Upper lobe of left lung (tissue), 4 donors: ENCODE measurements at regions not wholly inside any gene's neighbourhood (a gene's known extent, or its start where the extent isn't known, plus 50 kb on each side); places are given as distances from the start of the nearest gene placed in this dataset.

Experiments
- POLR2A ChIP-seq, 4 donors: fragments of 450-650 bp; IDR thresholded peaks; one replicate each; pipeline ENCODE4 v1.5.1; 2016 to 2017; ENCODE audit warnings: antibody characterized with exemption in 4 of 4, mild to moderate bottlenecking in 2 of 4
- POLR2AphosphoS5 ChIP-seq, 2 donors: sonication (generic); formaldehyde crosslinking; IDR thresholded peaks; one replicate each; pipeline ENCODE4 v1.5.1; 2017; ENCODE audit warnings: antibody characterized with exemption in 2 of 2
- TF ChIP-seq, protein P1 (sequence below), 6 experiments: fragments of 450-650 bp in 4 of 6; fragments of 200-600 bp in 2 of 6; sonication (generic) in 2 of 6; IDR thresholded peaks; one replicate each; pipeline ENCODE4 v1.5.1; 2016 to 2019; ENCODE audit warnings: antibody characterized with exemption in 6 of 6

GRCh38 chr6:25017932-25018567 lies 82.3 kb upstream of the RIPOR2 start:
- TF ChIP-seq, protein P1, sequence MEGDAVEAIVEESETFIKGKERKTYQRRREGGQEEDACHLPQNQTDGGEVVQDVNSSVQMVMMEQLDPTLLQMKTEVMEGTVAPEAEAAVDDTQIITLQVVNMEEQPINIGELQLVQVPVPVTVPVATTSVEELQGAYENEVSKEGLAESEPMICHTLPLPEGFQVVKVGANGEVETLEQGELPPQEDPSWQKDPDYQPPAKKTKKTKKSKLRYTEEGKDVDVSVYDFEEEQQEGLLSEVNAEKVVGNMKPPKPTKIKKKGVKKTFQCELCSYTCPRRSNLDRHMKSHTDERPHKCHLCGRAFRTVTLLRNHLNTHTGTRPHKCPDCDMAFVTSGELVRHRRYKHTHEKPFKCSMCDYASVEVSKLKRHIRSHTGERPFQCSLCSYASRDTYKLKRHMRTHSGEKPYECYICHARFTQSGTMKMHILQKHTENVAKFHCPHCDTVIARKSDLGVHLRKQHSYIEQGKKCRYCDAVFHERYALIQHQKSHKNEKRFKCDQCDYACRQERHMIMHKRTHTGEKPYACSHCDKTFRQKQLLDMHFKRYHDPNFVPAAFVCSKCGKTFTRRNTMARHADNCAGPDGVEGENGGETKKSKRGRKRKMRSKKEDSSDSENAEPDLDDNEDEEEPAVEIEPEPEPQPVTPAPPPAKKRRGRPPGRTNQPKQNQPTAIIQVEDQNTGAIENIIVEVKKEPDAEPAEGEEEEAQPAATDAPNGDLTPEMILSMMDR (IDR thresholded peaks at IDR 0.05) = peak; percentile 53 to 84 (median 80)
- TF ChIP-seq POLR2A (IDR thresholded peaks at IDR 0.05) (no peak), POLR2AphosphoS5 (IDR thresholded peaks at IDR 0.05) (no peak)
